Breast epithelium (tissue), 3 donors: ENCODE measurements at regions not wholly inside any gene's neighbourhood (a gene's known extent, or its start where the extent isn't known, plus 50 kb on each side); places are given as distances from the start of the nearest gene placed in this dataset.

Experiments
- CTCF ChIP-seq, 3 donors: fragments of 450-650 bp; IDR thresholded peaks; one replicate each; pipeline ENCODE4 v1.5.1; 2016 to 2017; ENCODE audit warnings: antibody characterized with exemption in 3 of 3, mild to moderate bottlenecking in 3 of 3, moderate library complexity in 3 of 3
- POLR2AphosphoS5 ChIP-seq, 3 donors: sonication (generic); formaldehyde crosslinking; IDR thresholded peaks; one replicate each; pipeline ENCODE4 v1.6.1; 2017; ENCODE audit warnings: antibody characterized with exemption in 3 of 3

DNA sequence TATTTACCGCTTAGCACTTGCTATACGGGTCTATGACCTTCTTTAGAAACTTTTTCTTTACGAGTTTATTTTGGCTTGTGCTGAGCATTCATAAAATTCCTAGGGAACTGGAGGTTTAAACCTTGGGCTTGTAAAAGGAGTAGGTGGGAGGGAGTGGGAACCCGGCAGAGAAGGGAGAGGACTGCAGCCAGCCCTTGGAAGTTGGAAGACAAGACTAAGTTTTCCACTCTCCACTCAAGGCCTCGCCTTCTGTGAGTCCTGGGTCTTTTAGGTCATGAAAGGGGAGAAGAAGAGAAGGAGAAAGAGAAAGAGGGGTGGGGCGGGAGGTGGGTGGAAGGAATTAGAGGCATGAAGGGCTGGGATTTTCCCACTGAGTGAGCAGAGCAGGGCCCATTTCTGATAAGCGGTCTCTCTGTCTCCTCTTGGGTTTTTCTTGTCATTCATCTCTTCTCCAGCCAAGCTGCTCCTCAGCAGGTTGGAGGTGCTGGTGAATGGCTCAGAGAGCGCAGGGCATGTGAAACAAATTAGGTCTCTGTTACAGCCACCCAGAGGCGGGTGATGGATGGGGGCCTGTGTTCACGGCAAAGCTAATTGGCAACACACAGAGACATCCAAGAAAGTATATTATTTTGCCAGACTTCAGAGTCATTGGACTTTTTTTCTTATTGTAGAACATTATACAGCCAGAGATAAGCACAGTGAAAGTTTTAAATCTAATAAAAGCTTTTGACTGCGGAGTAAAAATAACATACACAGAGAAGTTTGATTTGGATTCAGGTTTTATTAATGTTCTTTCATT is 247.3 kb downstream of the FOXD2 start:
- TF ChIP-seq CTCF (IDR thresholded peaks at IDR 0.05) (no peak), POLR2AphosphoS5 (IDR thresholded peaks at IDR 0.05) (no peak)
